ENCODE measurements at regions not wholly inside any gene's neighbourhood (a gene's known extent, or its start where the extent isn't known, plus 50 kb on each side); places are given as distances from the start of the nearest gene placed in this dataset.
"Not testable (repeated sequence)": the region's sequence is repeated elsewhere in the genome, so short reads cannot be mapped to it uniquely, and the experiment has no call there.

DNA sequence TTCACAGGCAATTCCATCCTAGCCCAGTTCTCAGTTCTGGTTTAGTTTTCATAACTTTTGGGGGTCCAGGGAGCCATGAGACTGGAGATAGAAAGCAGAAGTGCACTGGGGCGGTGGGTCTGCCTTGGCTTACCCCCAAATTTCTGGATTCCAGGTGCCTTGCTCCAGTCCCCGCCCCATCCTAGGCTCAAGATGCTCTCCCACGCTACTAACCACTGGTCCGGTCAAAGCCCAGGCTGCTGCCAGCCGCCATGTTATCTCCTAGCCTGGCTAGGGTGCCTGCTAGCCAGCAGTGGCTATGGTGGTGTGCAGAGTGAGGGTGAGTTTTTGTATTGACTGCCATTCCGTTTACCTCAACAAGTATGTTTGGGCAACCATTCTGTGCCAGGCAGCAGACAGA lies 107.6 kb upstream of the FOXD4L5 start:
- TF ChIP-seq, protein P1, sequence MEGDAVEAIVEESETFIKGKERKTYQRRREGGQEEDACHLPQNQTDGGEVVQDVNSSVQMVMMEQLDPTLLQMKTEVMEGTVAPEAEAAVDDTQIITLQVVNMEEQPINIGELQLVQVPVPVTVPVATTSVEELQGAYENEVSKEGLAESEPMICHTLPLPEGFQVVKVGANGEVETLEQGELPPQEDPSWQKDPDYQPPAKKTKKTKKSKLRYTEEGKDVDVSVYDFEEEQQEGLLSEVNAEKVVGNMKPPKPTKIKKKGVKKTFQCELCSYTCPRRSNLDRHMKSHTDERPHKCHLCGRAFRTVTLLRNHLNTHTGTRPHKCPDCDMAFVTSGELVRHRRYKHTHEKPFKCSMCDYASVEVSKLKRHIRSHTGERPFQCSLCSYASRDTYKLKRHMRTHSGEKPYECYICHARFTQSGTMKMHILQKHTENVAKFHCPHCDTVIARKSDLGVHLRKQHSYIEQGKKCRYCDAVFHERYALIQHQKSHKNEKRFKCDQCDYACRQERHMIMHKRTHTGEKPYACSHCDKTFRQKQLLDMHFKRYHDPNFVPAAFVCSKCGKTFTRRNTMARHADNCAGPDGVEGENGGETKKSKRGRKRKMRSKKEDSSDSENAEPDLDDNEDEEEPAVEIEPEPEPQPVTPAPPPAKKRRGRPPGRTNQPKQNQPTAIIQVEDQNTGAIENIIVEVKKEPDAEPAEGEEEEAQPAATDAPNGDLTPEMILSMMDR (conservative IDR thresholded peaks at IDR 0.05; ENCODE audit: low read depth in 2 of 2): not testable (repeated sequence)
- TF ChIP-seq JUNB (IDR thresholded peaks at IDR 0.05; ENCODE audit: unreplicated experiment); EZH2 (IDR thresholded peaks at IDR 0.05; ENCODE audit: low read depth, unreplicated experiment); CREB1 (CRISPR knock-in tag; IDR thresholded peaks at IDR 0.05; ENCODE audit: low read depth); ZNF114 (CRISPR knock-in tag; IDR thresholded peaks at IDR 0.05); ETS1 (IDR thresholded peaks at IDR 0.05); REST (IDR thresholded peaks at IDR 0.05; ENCODE audit: unreplicated experiment); POLR2AphosphoS5 (IDR thresholded peaks at IDR 0.05; ENCODE audit: low read depth); STAT1 (IDR thresholded peaks at IDR 0.05; ENCODE audit: unreplicated experiment); EZH2phosphoT487 (IDR thresholded peaks at IDR 0.05; ENCODE audit: unreplicated experiment): not testable (repeated sequence)
- TF ChIP-seq, protein P2, sequence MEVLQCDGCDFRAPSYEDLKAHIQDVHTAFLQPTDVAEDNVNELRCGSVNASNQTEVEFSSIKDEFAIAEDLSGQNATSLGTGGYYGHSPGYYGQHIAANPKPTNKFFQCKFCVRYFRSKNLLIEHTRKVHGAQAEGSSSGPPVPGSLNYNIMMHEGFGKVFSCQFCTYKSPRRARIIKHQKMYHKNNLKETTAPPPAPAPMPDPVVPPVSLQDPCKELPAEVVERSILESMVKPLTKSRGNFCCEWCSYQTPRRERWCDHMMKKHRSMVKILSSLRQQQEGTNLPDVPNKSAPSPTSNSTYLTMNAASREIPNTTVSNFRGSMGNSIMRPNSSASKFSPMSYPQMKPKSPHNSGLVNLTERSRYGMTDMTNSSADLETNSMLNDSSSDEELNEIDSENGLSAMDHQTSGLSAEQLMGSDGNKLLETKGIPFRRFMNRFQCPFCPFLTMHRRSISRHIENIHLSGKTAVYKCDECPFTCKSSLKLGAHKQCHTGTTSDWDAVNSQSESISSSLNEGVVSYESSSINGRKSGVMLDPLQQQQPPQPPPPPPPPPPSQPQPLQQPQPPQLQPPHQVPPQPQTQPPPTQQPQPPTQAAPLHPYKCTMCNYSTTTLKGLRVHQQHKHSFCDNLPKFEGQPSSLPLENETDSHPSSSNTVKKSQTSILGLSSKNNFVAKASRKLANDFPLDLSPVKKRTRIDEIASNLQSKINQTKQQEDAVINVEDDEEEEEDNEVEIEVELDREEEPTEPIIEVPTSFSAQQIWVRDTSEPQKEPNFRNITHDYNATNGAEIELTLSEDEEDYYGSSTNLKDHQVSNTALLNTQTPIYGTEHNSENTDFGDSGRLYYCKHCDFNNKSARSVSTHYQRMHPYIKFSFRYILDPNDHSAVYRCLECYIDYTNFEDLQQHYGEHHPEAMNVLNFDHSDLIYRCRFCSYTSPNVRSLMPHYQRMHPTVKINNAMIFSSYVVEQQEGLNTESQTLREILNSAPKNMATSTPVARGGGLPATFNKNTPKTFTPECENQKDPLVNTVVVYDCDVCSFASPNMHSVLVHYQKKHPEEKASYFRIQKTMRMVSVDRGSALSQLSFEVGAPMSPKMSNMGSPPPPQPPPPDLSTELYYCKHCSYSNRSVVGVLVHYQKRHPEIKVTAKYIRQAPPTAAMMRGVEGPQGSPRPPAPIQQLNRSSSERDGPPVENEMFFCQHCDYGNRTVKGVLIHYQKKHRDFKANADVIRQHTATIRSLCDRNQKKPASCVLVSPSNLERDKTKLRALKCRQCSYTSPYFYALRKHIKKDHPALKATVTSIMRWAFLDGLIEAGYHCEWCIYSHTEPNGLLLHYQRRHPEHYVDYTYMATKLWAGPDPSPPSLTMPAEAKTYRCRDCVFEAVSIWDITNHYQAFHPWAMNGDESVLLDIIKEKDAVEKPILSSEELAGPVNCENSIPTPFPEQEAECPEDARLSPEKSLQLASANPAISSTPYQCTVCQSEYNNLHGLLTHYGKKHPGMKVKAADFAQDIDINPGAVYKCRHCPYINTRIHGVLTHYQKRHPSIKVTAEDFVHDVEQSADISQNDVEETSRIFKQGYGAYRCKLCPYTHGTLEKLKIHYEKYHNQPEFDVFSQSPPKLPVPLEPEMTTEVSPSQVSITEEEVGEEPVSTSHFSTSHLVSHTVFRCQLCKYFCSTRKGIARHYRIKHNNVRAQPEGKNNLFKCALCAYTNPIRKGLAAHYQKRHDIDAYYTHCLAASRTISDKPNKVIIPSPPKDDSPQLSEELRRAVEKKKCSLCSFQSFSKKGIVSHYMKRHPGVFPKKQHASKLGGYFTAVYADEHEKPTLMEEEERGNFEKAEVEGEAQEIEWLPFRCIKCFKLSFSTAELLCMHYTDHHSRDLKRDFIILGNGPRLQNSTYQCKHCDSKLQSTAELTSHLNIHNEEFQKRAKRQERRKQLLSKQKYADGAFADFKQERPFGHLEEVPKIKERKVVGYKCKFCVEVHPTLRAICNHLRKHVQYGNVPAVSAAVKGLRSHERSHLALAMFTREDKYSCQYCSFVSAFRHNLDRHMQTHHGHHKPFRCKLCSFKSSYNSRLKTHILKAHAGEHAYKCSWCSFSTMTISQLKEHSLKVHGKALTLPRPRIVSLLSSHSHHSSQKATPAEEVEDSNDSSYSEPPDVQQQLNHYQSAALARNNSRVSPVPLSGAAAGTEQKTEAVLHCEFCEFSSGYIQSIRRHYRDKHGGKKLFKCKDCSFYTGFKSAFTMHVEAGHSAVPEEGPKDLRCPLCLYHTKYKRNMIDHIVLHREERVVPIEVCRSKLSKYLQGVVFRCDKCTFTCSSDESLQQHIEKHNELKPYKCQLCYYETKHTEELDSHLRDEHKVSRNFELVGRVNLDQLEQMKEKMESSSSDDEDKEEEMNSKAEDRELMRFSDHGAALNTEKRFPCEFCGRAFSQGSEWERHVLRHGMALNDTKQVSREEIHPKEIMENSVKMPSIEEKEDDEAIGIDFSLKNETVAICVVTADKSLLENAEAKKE (CRISPR knock-in tag; IDR thresholded peaks at IDR 0.05): not testable (repeated sequence)

Measured in GM23338 (cell line).